Loucy (cell line): ENCODE measurements at regions not wholly inside any gene's neighbourhood (a gene's known extent, or its start where the extent isn't known, plus 50 kb on each side); places are given as distances from the start of the nearest gene placed in this dataset.

Source experiments
- H2AFZ ChIP-seq: fragments of 200-600 bp; sonication (generic); 2 replicates; pipeline ENCODE4 v1.6.0; 2016; ENCODE audit warnings: antibody characterized with exemption, mild to moderate bottlenecking, low read length, moderate library complexity
- H3F3A ChIP-seq: fragments of 200-600 bp; 2 replicates; pipeline ENCODE4 v1.6.0; 2016; ENCODE audit warnings: antibody characterized with exemption, low read depth, mild to moderate bottlenecking
- H3K27me3 ChIP-seq: fragments of 200-600 bp; sonication (generic); 2 replicates; pipeline ENCODE4 v1.6.1; 2014; ENCODE audit warnings: low read length, mild to moderate bottlenecking; ENCODE audit not compliant: insufficient read depth, poor library complexity, severe bottlenecking
- H3K36me3 ChIP-seq: fragments of 200-600 bp; sonication (generic); 2 replicates; pipeline ENCODE4 v1.6.1; 2016; ENCODE audit warnings: low read length; ENCODE audit not compliant: insufficient read depth
- H3K4me1 ChIP-seq: fragments of 200-600 bp; sonication (generic); 2 replicates; pipeline ENCODE4 v1.5.1; 2014; ENCODE audit warnings: low read length, mild to moderate bottlenecking; ENCODE audit not compliant: insufficient read depth, poor library complexity, severe bottlenecking
- H3K4me2 ChIP-seq: fragments of 200-600 bp; sonication (generic); 2 replicates; pipeline ENCODE4 v1.6.0; 2014; ENCODE audit warnings: antibody characterized with exemption, low read length, low read depth, mild to moderate bottlenecking; ENCODE audit not compliant: poor library complexity, severe bottlenecking
- H3K4me3 ChIP-seq: fragments of 200-600 bp; sonication (generic); 2 replicates; pipeline ENCODE4 v1.5.1; 2014; ENCODE audit warnings: low read length, mild to moderate bottlenecking, mixed read lengths; ENCODE audit not compliant: poor library complexity, severe bottlenecking
- H3K79me2 ChIP-seq: fragments of 200-600 bp; sonication (generic); 2 replicates; pipeline ENCODE4 v1.6.1; 2014; ENCODE audit warnings: low read length; ENCODE audit not compliant: insufficient read depth
- H3K9ac ChIP-seq: fragments of 200-600 bp; sonication (generic); 2 replicates; pipeline ENCODE4 v1.6.0; 2014; ENCODE audit warnings: mild to moderate bottlenecking, low read depth, low read length, moderate library complexity; ENCODE audit not compliant: poor library complexity, severe bottlenecking
- H3K9me2 ChIP-seq: fragments of 200-600 bp; sonication (generic); replicated peaks from 2 replicates; pipeline ENCODE4 v1.6.1; 2016; ENCODE audit warnings: low read depth, low read length, mixed read lengths
- H3K9me3 ChIP-seq: fragments of 200-600 bp; sonication (generic); 2 replicates; pipeline ENCODE4 v1.6.1; 2014; ENCODE audit warnings: mild to moderate bottlenecking, antibody characterized with exemption, low read length, low read depth; ENCODE audit not compliant: insufficient read depth
- H4K20me1 ChIP-seq: fragments of 200-600 bp; sonication (generic); 2 replicates; pipeline ENCODE4 v1.6.0; 2014; ENCODE audit warnings: antibody characterized with exemption, low read length, mild to moderate bottlenecking; ENCODE audit not compliant: insufficient read depth, poor library complexity, severe bottlenecking
- EZH2phosphoT487 ChIP-seq: fragments of 200-600 bp; IDR thresholded peaks from 2 replicates; pipeline ENCODE4 v1.6.1; 2018; ENCODE audit warnings: antibody characterized with exemption, mild to moderate bottlenecking, moderate library complexity, borderline replicate concordance
- TF ChIP-seq, protein P1 (sequence below): fragments of 200-600 bp; sonication (generic); conservative IDR thresholded peaks from 2 replicates; pipeline ENCODE4 v1.5.1; 2014; ENCODE audit warnings: mild to moderate bottlenecking, antibody characterized with exemption, low read length

DNA sequence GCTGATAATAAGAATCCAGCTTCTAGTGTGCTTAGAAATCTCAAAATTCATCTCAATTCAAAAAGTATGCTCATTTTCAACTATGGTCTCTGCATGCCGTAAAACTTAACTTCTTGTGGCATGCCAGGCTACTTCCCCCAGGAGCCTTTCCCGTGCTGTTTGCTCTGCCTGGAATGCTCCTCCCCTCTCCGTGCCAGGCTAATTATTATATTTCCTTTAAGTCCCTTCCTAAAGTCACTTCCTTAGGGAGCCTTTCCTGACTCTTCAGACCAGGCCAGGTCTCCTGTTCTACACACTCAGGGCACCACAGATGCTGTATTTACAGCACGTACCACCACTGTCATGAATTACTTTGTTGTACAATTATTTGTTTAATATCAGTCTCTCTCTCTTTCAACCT is 67.1 kb upstream of the PPP2R5A start:
- no peak overlapping the region for H3K4me2 ChIP-seq
- no peaks in the 10 kb centered on the region for H3K9me2 ChIP-seq
- TF ChIP-seq, protein P1, sequence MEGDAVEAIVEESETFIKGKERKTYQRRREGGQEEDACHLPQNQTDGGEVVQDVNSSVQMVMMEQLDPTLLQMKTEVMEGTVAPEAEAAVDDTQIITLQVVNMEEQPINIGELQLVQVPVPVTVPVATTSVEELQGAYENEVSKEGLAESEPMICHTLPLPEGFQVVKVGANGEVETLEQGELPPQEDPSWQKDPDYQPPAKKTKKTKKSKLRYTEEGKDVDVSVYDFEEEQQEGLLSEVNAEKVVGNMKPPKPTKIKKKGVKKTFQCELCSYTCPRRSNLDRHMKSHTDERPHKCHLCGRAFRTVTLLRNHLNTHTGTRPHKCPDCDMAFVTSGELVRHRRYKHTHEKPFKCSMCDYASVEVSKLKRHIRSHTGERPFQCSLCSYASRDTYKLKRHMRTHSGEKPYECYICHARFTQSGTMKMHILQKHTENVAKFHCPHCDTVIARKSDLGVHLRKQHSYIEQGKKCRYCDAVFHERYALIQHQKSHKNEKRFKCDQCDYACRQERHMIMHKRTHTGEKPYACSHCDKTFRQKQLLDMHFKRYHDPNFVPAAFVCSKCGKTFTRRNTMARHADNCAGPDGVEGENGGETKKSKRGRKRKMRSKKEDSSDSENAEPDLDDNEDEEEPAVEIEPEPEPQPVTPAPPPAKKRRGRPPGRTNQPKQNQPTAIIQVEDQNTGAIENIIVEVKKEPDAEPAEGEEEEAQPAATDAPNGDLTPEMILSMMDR: no peak
- no peak for TF ChIP-seq EZH2phosphoT487
- peaks cover 16% of the 10 kb centered on the region for H3K4me1 ChIP-seq
- H3K79me2 ChIP-seq: no peaks in the 10 kb centered on the region
- H3F3A ChIP-seq: no peaks in the 10 kb centered on the region
- no peak overlapping the region for H3K9ac ChIP-seq
- H2AFZ ChIP-seq: no peak overlapping the region
- H3K9me3 ChIP-seq: no peaks in the 10 kb centered on the region
- no peaks in the 10 kb centered on the region for H4K20me1 ChIP-seq
- H3K4me3 ChIP-seq: no peak overlapping the region
- no peaks in the 10 kb centered on the region for H3K27me3 ChIP-seq
- no peaks in the 10 kb centered on the region for H3K36me3 ChIP-seq

DNA sequence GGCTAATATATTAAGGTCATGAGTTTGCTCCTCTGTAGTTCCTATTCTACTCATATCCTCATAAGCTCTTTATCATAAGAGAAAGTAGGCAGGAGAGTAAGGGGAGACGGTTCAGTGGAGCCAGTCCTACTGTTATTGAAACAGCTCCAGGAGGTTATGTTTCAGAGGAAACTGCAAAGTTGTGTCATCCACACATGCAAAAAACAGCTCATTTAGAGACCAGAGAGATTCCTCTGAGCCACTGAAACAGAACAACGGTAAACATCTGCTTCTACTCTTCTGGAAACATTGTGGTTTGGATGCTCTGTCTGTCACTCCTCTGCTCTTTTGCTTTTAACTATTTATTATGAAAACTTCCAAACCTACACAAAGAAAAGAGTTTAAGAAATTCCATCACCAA is 66.3 kb upstream of the PPP2R5A start:
- Histone ChIP-seq H3K4me1 (peaks cover 12% of the 10 kb centered on the region), H3K4me3 (no peak overlapping the region), H3K9ac (no peak overlapping the region), H3K4me2 (no peak overlapping the region), H3K36me3 (no peaks in the 10 kb centered on the region), H3K79me2 (no peaks in the 10 kb centered on the region), H3K27me3 (no peaks in the 10 kb centered on the region), H3K9me3 (no peaks in the 10 kb centered on the region), H3K9me2 (no peaks in the 10 kb centered on the region), H2AFZ (no peak overlapping the region), H3F3A (no peaks in the 10 kb centered on the region), H4K20me1 (no peaks in the 10 kb centered on the region)
- TF ChIP-seq EZH2phosphoT487: no peak
- TF ChIP-seq, protein P1: no peak

DNA sequence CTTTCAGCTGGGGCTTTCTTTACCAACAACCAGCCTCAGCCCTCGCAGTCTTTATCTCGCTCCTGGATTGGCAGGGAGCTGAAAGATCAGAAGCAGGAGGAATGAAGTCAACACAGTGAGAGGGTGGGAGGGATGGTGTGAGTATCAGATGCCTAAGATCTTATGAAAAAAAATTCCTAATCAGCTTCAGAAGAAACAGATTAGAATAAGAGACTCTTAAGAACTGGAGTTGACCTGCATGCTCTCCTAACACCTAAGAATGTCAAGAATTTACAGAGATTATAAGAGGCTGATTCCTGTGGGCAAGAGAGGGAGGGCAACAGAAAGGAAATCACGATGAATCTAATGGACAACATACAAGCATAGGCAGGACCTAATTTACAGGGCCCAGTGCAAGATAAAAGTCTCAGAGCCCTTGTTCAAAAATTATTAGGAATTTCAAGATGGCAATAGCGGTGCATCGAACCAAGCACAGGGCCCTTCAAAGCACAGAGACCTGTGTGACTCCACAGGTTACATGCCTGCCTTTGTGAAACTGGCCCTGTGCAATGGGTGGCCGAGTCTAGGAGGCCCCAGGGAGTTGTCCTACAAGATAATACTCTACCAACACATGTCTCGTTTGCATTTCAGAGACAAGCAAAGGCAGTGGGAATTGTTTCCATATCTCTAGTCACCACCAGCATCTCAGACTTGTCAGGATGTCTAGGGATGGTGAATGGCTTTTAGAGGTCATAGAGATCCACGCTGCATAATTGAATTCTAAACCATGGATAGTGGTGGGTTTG is 65.3 kb upstream of the PPP2R5A start:
- Histone ChIP-seq H3K9ac (no peak overlapping the region), H3K27me3 (no peaks in the 10 kb centered on the region), H3F3A (no peaks in the 10 kb centered on the region), H3K79me2 (no peaks in the 10 kb centered on the region), H3K9me3 (no peaks in the 10 kb centered on the region), H3K4me2 (no peak overlapping the region), H3K4me1 (peaks cover 3% of the 10 kb centered on the region), H2AFZ (no peak overlapping the region), H4K20me1 (no peaks in the 10 kb centered on the region), H3K9me2 (no peaks in the 10 kb centered on the region), H3K4me3 (no peak overlapping the region), H3K36me3 (no peaks in the 10 kb centered on the region)
- TF ChIP-seq EZH2phosphoT487: no peak
- TF ChIP-seq, protein P1: no peak
